Activated T-cell treated with anti-CD3 and anti-CD28 coated beads, Interleukin-2, amount 50 U/mL, for 72 hours (primary cell): ENCODE measurements at regions not wholly inside any gene's neighbourhood (a gene's known extent, or its start where the extent isn't known, plus 50 kb on each side); places are given as distances from the start of the nearest gene placed in this dataset.

Experiments used
- ATAC-seq, 2 donors: fragments of 150-1000 bp; cut with Tn5 transposase; replicated peaks in 1 of 2; 2 replicates each; pipeline ENCODE4 v1.10.0; 2021; ENCODE audit warnings: moderate library complexity in 2 of 2, mild to moderate bottlenecking in 1 of 2
- DNase-seq, 2 donors: peaks; one replicate each; pipeline ENCODE4 v3.0.0; 2021 to 2022; ENCODE audit warnings: mixed read lengths in 1 of 2
- H3K27ac Mint-ChIP-seq: one replicate; pipeline ENCODE4 v1.8.0; 2022; ENCODE audit warnings: mild to moderate bottlenecking, moderate library complexity, mixed read lengths
- H3K27me3 Mint-ChIP-seq: one replicate; pipeline ENCODE4 v1.8.0; 2022; ENCODE audit warnings: low read depth, mixed read lengths
- H3K36me3 Mint-ChIP-seq, 2 donors: one replicate each; pipeline ENCODE4 v1.8.0; 2022; ENCODE audit warnings: mixed read lengths in 2 of 2, mild to moderate bottlenecking in 1 of 2; ENCODE audit not compliant: insufficient read depth in 2 of 2
- H3K4me1 Mint-ChIP-seq: one replicate; pipeline ENCODE4 v1.8.0; 2022; ENCODE audit warnings: low read depth, mixed read lengths
- H3K4me3 Mint-ChIP-seq, 2 donors: one replicate each; pipeline ENCODE4 v1.8.0; 2022; ENCODE audit warnings: mild to moderate bottlenecking in 2 of 2, mixed read lengths in 2 of 2, moderate library complexity in 2 of 2
- H3K9me3 Mint-ChIP-seq, 2 donors: one replicate each; pipeline ENCODE4 v1.8.0; 2022; ENCODE audit warnings: mixed read lengths in 2 of 2

DNA sequence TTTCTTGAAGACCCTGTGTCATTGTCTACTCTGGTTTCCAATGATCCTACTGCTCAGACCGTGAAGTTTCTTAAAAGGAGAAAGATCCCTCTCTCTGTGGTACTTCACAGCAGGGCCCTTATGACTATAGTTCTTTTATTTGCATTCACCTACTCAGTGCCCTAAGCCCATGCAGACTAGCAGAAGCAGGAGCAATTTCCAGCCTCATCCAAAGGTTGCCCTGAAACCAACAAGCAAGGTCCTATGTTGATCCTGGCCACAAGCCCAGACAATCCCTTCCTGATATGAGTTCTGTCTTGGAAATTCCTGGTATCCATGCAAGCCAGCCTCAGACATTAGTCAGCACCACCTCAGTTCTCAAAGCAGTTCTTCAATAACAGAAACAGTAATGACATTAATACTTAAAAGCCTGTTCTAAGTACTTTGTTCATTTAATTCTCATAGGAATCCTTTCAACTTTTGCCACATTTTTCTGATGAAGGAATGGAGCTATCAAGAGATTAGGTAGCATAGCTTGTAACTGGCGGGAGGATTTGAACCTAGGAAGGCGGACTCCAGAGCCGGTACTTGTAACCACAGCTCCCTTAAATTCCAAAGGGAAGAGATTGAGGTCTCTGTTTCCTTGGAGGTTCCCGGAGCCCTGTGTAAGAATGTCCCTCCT is 58.1 kb upstream of the ST8SIA6 start:
- Mint-ChIP-seq H3K4me3 (peak overlapping the region in 1 of 2 donors; percentile 62), H3K36me3 (peaks cover 4 to 5% of the 10 kb centered on the region in 2 donors), H3K27ac (peak overlapping the region; percentile 25), H3K27me3 (no peaks in the 10 kb centered on the region), H3K9me3 (peaks cover 1 to 5% of the 10 kb centered on the region in 2 donors), H3K4me1 (peaks cover 47% of the 10 kb centered on the region)
- ATAC-seq: peak; percentile 43 to 63
- no peak for DNase-seq

DNA sequence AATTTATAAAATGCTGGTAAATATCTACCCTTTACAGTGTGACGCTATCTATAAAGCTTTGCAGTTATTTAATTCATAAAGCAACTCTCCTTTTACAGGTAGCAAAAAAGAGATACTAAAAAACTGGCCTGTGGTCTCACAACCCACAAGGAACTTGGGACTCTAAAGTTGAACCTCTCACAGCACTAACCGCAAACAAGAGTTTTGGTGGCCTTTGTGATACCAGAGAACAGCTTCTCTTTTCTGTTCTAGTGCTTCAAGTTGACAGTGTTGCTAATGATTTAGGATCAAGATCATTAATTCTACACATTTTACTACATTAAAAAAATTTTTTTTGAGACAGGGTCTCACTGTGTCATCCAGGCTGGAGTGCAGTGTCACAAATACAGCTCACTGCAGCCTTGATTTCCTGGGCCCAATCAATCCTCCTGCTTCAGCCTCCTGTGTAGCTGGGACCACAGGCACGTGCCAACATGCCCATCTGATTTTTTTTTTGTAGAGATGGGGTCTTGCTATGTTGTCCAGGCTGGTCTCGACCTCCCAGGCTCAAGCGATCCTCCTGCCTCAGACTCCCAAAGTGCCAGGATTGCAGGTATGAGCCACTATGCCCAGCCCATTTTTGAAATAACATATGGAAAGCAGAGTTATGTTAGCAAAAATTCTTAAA is 56.0 kb upstream of the ST8SIA6 start:
- Mint-ChIP-seq H3K36me3 (peaks cover 5 to 9% of the 10 kb centered on the region in 2 donors), H3K4me3 (no peak overlapping the region), H3K27me3 (no peaks in the 10 kb centered on the region), H3K27ac (no peak overlapping the region), H3K4me1 (peaks cover 66% of the 10 kb centered on the region), H3K9me3 (peaks cover 1 to 5% of the 10 kb centered on the region in 2 donors)
- no peak for ATAC-seq
- DNase-seq: peak in 1 of 2 donors; percentile 10

DNA sequence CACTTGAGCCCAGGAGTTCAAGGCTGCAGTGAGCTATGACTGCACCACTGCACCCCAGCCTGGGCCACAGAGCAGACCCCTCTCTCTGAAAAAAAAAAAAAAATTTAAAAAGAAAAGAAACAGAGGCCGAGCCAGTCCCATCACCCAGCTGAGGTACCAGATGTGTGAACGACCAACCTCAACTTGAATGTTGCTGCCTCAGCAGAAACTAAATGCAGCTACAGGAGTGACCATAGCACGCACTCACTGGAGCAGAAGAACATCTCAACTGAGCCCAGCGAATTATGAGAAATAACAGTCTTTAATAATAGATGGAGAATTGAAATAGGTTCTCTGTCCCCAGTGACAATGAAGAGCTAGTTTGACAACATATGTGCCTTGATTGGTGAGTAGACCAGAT is 53.1 kb upstream of the ST8SIA6 start:
- DNase-seq (no peak), ATAC-seq (no peak)
- peaks cover 5 to 9% of the 10 kb centered on the region in 2 donors for H3K36me3 Mint-ChIP-seq
- H3K4me1 Mint-ChIP-seq: peaks cover 62% of the 10 kb centered on the region
- no peaks in the 10 kb centered on the region for H3K27me3 Mint-ChIP-seq
- no peak overlapping the region for H3K4me3 Mint-ChIP-seq
- H3K9me3 Mint-ChIP-seq: peaks cover 1 to 5% of the 10 kb centered on the region in 2 donors
- H3K27ac Mint-ChIP-seq: peak overlapping the region; percentile 85

DNA sequence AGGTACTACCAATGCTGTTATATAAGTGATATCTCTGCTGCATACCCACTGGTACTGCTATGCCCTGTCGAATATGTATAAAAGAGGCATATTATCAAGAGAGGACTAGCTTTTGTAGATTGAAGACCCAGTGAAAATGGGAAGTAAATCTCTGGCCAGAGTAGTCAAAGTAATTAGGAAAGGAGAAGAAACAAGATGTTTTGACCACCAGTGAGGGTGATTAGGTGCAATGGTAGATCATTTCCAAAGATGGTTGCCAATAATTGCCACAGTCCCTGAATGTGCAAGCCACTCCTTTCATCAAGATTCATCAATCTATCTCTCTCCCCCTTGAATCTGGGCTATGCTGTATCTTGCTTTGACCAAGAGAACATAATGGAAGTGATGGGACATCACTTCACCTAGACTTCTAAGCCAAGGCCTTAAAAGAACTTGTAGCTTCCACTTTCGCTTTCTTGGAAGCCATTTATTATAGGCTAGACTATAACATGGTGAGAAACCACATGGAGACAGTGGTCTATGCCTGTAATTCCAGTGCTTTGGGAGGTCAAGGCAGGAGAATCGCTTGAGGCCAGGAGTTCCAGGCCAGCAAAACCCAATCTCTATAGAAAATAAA is 52.6 kb upstream of the ST8SIA6 start:
- H3K4me3 Mint-ChIP-seq: peak overlapping the region; percentile 53 to 71
- ATAC-seq (peak in 1 of 2 donors; percentile 31), DNase-seq (no peak)
- peaks cover 1 to 5% of the 10 kb centered on the region in 2 donors for H3K9me3 Mint-ChIP-seq
- peak overlapping the region; percentile 85 for H3K27ac Mint-ChIP-seq
- H3K4me1 Mint-ChIP-seq: peaks cover 57% of the 10 kb centered on the region
- H3K36me3 Mint-ChIP-seq: peaks cover 5 to 9% of the 10 kb centered on the region in 2 donors
- H3K27me3 Mint-ChIP-seq: no peaks in the 10 kb centered on the region

DNA sequence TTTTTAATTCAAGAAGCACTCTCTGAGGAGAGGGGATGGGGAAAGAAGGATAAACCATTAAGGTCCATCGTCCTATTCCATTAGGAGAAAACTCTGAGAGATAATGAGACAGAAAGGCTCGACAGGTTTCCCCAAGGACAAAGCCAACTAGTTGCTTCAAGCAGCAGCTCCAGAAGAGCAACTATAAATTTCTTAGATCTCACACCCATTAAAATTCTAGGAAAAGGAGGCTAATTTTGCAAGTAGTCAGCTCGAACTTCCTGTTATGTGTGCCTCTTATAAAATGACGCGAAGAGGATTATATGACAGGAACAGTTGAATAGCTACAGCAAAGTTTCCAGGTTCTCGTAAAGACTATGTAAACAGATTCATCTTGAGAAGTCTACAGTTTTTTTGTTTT is 52.0 kb upstream of the ST8SIA6 start:
- H3K9me3 Mint-ChIP-seq: peaks cover 1 to 7% of the 10 kb centered on the region in 2 donors
- DNase-seq (no peak), ATAC-seq (peak; percentile 25 to 53)
- peak overlapping the region; percentile 53 to 73 for H3K4me3 Mint-ChIP-seq
- peaks cover 5 to 9% of the 10 kb centered on the region in 2 donors for H3K36me3 Mint-ChIP-seq
- H3K27me3 Mint-ChIP-seq: no peaks in the 10 kb centered on the region
- H3K4me1 Mint-ChIP-seq: peaks cover 51% of the 10 kb centered on the region
- H3K27ac Mint-ChIP-seq: peak overlapping the region; percentile 85

DNA sequence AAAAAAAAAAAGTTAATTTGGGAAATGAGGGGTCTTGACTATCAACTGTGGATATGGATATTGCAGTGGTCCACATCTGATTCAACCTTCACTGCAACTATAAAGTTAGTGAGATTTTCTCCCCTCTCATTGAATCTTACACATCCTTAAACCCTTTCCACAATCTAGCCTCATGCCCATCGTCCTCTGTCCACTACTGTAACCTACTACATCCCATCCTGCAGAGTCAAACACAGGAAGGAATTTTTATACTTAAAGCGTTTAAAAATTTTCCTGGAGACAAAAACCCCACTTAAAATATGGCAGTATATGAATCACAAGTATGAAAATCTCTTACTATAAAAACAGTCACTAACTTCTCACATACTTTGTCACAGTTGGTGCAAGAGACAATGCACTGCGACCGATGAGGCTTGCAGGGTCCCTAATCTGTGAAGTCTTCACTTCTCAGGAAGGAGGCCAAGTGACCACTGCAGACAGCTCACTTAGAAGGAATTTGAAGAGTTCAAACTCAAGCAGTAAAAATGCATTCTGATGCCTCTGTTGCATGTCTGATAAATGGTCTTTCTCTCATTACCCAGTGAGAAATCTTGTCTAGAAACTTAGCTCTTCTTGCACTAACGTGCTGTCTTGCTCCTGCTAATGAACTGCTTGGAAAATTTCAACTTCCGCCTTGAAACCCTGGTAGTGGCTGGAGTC is 50.3 kb upstream of the ST8SIA6 start:
- ATAC-seq (no peak), DNase-seq (no peak)
- Mint-ChIP-seq H3K27ac (peak overlapping the region; percentile 13), H3K9me3 (peaks cover 1 to 7% of the 10 kb centered on the region in 2 donors), H3K27me3 (no peaks in the 10 kb centered on the region), H3K4me1 (peaks cover 41% of the 10 kb centered on the region), H3K36me3 (peaks cover 5 to 9% of the 10 kb centered on the region in 2 donors), H3K4me3 (peak overlapping the region in 1 of 2 donors; percentile 23)
